ENCODE measurements at regions not wholly inside any gene's neighbourhood (a gene's known extent, or its start where the extent isn't known, plus 50 kb on each side); places are given as distances from the start of the nearest gene placed in this dataset.

- TF ChIP-seq, protein P1, sequence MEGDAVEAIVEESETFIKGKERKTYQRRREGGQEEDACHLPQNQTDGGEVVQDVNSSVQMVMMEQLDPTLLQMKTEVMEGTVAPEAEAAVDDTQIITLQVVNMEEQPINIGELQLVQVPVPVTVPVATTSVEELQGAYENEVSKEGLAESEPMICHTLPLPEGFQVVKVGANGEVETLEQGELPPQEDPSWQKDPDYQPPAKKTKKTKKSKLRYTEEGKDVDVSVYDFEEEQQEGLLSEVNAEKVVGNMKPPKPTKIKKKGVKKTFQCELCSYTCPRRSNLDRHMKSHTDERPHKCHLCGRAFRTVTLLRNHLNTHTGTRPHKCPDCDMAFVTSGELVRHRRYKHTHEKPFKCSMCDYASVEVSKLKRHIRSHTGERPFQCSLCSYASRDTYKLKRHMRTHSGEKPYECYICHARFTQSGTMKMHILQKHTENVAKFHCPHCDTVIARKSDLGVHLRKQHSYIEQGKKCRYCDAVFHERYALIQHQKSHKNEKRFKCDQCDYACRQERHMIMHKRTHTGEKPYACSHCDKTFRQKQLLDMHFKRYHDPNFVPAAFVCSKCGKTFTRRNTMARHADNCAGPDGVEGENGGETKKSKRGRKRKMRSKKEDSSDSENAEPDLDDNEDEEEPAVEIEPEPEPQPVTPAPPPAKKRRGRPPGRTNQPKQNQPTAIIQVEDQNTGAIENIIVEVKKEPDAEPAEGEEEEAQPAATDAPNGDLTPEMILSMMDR (IDR thresholded peaks at IDR 0.05; ENCODE audit: borderline replicate concordance, extremely low read depth, low read length, poor library complexity, severe bottlenecking), result no peak
- no peak for TF ChIP-seq EZH2 (IDR thresholded peaks at IDR 0.05; ENCODE audit: borderline replicate concordance, low read depth, low read length, severe bottlenecking)
Measured at GRCh38 chr1:169001353-169001752, 105.1 kb upstream of the ATP1B1 start.
